ENCODE measurements at regions not wholly inside any gene's neighbourhood (a gene's known extent, or its start where the extent isn't known, plus 50 kb on each side); places are given as distances from the start of the nearest gene placed in this dataset.
A peak's percentile ranks its signal among the peaks of the same experiment; 100 is the strongest.
"Not testable (repeated sequence)": the region's sequence is repeated elsewhere in the genome, so short reads cannot be mapped to it uniquely, and the experiment has no call there.

GRCh38 chr6:144670259-144670658, 385.1 kb downstream of the UTRN start:
- CTCF ChIA-PET; ATAC-seq; POLR2A ChIA-PET; DNase-seq (ENCODE audit: low spot score); H3K27ac Mint-ChIP-seq; H3K4me3 Mint-ChIP-seq: not testable (repeated sequence)
- peaks cover 12% of the 10 kb centered on the region for H3K4me1 Mint-ChIP-seq
- H3K36me3 Mint-ChIP-seq: peaks cover 52% of the 10 kb centered on the region
- H3K27me3 Mint-ChIP-seq (ENCODE audit: low read depth): peaks cover 12% of the 10 kb centered on the region; the same call in 1 of the 2 replicates
- peaks cover 55% of the 10 kb centered on the region for H3K9me3 Mint-ChIP-seq

DNA sequence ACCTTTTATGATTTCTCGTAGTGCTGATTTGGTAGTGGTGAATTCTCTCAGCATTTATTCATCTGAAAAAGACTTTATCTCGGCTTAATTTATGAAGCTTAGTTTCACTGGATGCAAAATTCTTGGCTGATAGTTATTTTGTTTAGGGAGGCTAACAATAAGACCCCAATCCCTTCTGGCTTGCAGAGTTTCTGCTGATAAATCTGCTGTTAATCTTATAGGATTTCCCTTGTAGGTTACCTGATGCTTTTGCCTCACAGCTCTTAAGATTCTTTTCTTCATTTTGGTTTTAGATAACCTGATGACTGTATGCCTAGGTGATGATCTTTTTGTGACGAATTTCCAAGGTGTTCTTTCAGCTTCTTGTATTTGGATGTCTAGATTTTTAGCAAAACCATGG, 388.7 kb downstream of the UTRN start:
- Mint-ChIP-seq H3K4me1 (peaks cover 6% of the 10 kb centered on the region), H3K27me3 (ENCODE audit: low read depth) (no peaks in the 10 kb centered on the region), H3K4me3 (no peak overlapping the region), H3K9me3 (peaks cover 58% of the 10 kb centered on the region), H3K36me3 (peaks cover 57% of the 10 kb centered on the region), H3K27ac (no peak overlapping the region)
- ATAC-seq: no peak
- ChIA-PET CTCF (no interaction called here), POLR2A (no interaction called here)
- TF ChIP-seq ESRRA (CRISPR knock-in tag; IDR thresholded peaks at IDR 0.05; ENCODE audit: borderline replicate concordance): no peak
- TF ChIP-seq ZNF317 (CRISPR knock-in tag; IDR thresholded peaks at IDR 0.05; ENCODE audit: borderline replicate concordance, low read depth): peak; percentile 98
- TF ChIP-seq, protein P1, sequence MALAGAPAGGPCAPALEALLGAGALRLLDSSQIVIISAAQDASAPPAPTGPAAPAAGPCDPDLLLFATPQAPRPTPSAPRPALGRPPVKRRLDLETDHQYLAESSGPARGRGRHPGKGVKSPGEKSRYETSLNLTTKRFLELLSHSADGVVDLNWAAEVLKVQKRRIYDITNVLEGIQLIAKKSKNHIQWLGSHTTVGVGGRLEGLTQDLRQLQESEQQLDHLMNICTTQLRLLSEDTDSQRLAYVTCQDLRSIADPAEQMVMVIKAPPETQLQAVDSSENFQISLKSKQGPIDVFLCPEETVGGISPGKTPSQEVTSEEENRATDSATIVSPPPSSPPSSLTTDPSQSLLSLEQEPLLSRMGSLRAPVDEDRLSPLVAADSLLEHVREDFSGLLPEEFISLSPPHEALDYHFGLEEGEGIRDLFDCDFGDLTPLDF (CRISPR knock-in tag; IDR thresholded peaks at IDR 0.05): no peak
- TF ChIP-seq SP1 (CRISPR knock-in tag; conservative IDR thresholded peaks at IDR 0.05): no peak
- TF ChIP-seq TEAD1 (CRISPR knock-in tag; IDR thresholded peaks at IDR 0.05): no peak
- no peak for DNase-seq (ENCODE audit: low spot score)

- Mint-ChIP-seq H3K4me1 (peaks cover 6% of the 10 kb centered on the region), H3K4me3 (no peak overlapping the region), H3K9me3 (peaks cover 50% of the 10 kb centered on the region), H3K27me3 (ENCODE audit: low read depth) (no peaks in the 10 kb centered on the region), H3K27ac (no peak overlapping the region), H3K36me3 (peaks cover 50% of the 10 kb centered on the region)
- CTCF ChIA-PET: no interaction called here
- ATAC-seq (no peak), DNase-seq (ENCODE audit: low spot score) (no peak)
- POLR2A ChIA-PET: no interaction called here
- TF ChIP-seq, protein P2, sequence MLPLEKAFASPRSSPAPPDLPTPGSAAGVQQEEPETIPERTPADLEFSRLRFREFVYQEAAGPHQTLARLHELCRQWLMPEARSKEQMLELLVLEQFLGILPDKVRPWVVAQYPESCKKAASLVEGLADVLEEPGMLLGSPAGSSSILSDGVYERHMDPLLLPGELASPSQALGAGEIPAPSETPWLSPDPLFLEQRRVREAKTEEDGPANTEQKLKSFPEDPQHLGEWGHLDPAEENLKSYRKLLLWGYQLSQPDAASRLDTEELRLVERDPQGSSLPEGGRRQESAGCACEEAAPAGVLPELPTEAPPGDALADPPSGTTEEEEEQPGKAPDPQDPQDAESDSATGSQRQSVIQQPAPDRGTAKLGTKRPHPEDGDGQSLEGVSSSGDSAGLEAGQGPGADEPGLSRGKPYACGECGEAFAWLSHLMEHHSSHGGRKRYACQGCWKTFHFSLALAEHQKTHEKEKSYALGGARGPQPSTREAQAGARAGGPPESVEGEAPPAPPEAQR (CRISPR knock-in tag; IDR thresholded peaks at IDR 0.05): no peak
- no peak for TF ChIP-seq ATF2 (CRISPR knock-in tag; IDR thresholded peaks at IDR 0.05; ENCODE audit: borderline replicate concordance, low read depth)
- TF ChIP-seq IRF2 (CRISPR knock-in tag; IDR thresholded peaks at IDR 0.05; ENCODE audit: borderline replicate concordance, low read depth): no peak
- no peak for TF ChIP-seq SMAD4 (CRISPR knock-in tag; IDR thresholded peaks at IDR 0.05)
- TF ChIP-seq CREB1 (CRISPR knock-in tag; IDR thresholded peaks at IDR 0.05): no peak
- TF ChIP-seq ELF4 (CRISPR knock-in tag; IDR thresholded peaks at IDR 0.05; ENCODE audit: low read depth): no peak
- TF ChIP-seq PREB (CRISPR knock-in tag; IDR thresholded peaks at IDR 0.05; ENCODE audit: borderline replicate concordance): no peak
- TF ChIP-seq, protein P3, sequence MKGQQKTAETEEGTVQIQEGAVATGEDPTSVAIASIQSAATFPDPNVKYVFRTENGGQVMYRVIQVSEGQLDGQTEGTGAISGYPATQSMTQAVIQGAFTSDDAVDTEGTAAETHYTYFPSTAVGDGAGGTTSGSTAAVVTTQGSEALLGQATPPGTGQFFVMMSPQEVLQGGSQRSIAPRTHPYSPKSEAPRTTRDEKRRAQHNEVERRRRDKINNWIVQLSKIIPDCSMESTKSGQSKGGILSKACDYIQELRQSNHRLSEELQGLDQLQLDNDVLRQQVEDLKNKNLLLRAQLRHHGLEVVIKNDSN (CRISPR knock-in tag; IDR thresholded peaks at IDR 0.05): no peak
- no peak for TF ChIP-seq ATF1 (CRISPR knock-in tag; IDR thresholded peaks at IDR 0.05)
- no peak for TF ChIP-seq AFF4 (CRISPR knock-in tag; IDR thresholded peaks at IDR 0.05; ENCODE audit: borderline replicate concordance)
- no peak for TF ChIP-seq ZNF263 (CRISPR knock-in tag; IDR thresholded peaks at IDR 0.05; ENCODE audit: low read depth)
- TF ChIP-seq KAT7 (CRISPR knock-in tag; IDR thresholded peaks at IDR 0.05; ENCODE audit: borderline replicate concordance): no peak
- TF ChIP-seq ZNF512 (CRISPR knock-in tag; IDR thresholded peaks at IDR 0.05; ENCODE audit: borderline replicate concordance): no peak
- TF ChIP-seq ZMAT4 (CRISPR knock-in tag; IDR thresholded peaks at IDR 0.05): no peak
Observed at GRCh38 chr6:144675231-144675861, 390.2 kb downstream of the UTRN start.

Measured in WTC11 (cell line).